Thyroid gland (tissue), 4 donors: ENCODE measurements at regions not wholly inside any gene's neighbourhood (a gene's known extent, or its start where the extent isn't known, plus 50 kb on each side); places are given as distances from the start of the nearest gene placed in this dataset.

Source experiments
- POLR2A ChIP-seq, 2 donors: fragments of 450-650 bp; IDR thresholded peaks; one replicate each; pipeline ENCODE4 v1.6.1; 2017; ENCODE audit warnings: antibody characterized with exemption in 2 of 2, mild to moderate bottlenecking in 2 of 2, moderate library complexity in 1 of 2
- TF ChIP-seq, protein P1 (sequence below), 6 experiments: fragments of 200-600 bp in 3 of 6; fragments of 450-650 bp in 3 of 6; sonication (generic) in 3 of 6; IDR thresholded peaks; one replicate each; pipeline ENCODE4 v1.5.1; 2016 to 2019; ENCODE audit warnings: antibody characterized with exemption in 6 of 6, mild to moderate bottlenecking in 2 of 6, inconsistent platforms in 1 of 6, moderate library complexity in 1 of 6

DNA sequence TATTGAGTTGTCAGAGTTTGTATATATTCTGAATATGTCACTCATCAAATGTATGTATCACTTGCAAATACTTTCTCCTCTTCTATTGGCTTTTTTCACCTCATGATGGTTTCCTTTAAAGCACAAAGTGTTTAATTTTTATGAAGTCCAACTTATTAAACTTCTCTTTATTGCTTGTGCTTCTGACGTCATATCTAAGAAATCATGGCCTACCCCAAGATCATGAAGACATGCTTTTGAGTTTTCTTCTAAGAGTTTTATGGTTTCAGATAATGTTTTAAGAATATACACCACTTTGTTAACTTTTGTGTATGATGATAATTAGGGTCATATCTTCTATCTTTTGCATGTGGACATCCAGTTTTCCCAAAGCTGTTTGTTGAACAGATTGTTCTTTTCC, 417.2 kb upstream of the ATP10A start:
- no peak for TF ChIP-seq POLR2A (IDR thresholded peaks at IDR 0.05)
- TF ChIP-seq, protein P1, sequence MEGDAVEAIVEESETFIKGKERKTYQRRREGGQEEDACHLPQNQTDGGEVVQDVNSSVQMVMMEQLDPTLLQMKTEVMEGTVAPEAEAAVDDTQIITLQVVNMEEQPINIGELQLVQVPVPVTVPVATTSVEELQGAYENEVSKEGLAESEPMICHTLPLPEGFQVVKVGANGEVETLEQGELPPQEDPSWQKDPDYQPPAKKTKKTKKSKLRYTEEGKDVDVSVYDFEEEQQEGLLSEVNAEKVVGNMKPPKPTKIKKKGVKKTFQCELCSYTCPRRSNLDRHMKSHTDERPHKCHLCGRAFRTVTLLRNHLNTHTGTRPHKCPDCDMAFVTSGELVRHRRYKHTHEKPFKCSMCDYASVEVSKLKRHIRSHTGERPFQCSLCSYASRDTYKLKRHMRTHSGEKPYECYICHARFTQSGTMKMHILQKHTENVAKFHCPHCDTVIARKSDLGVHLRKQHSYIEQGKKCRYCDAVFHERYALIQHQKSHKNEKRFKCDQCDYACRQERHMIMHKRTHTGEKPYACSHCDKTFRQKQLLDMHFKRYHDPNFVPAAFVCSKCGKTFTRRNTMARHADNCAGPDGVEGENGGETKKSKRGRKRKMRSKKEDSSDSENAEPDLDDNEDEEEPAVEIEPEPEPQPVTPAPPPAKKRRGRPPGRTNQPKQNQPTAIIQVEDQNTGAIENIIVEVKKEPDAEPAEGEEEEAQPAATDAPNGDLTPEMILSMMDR (IDR thresholded peaks at IDR 0.05): no peak
